H1 (cell line): ENCODE measurements at regions not wholly inside any gene's neighbourhood (a gene's known extent, or its start where the extent isn't known, plus 50 kb on each side); places are given as distances from the start of the nearest gene placed in this dataset.
"Not testable (repeated sequence)": the region's sequence is repeated elsewhere in the genome, so short reads cannot be mapped to it uniquely, and the experiment has no call there.

ENCODE experiments used
- ATF3 ChIP-seq: IDR thresholded peaks from 2 replicates; pipeline ENCODE4 v1.6.1; 2011; ENCODE audit warnings: low read depth, mild to moderate bottlenecking, low read length; ENCODE audit not compliant: insufficient read depth
- CEBPB ChIP-seq: IDR thresholded peaks from 2 replicates; pipeline ENCODE4 v1.6.1; 2012; ENCODE audit warnings: low read depth, low read length
- CHD2 ChIP-seq: IDR thresholded peaks from 2 replicates; pipeline ENCODE4 v1.6.1; 2012; ENCODE audit warnings: low read length, improper control_type of control experiment
- CTCF ChIP-seq, 3 experiments: IDR thresholded peaks; 1 replicate in 2 of 3; 2 replicates in 1 of 3; pipeline versions ENCODE4 v1.5.1 to v1.6.1; 2011; ENCODE audit warnings: low read length in 3 of 3, mild to moderate bottlenecking in 3 of 3, inconsistent platforms in 2 of 3, low read depth in 1 of 3, moderate library complexity in 1 of 3; ENCODE audit not compliant: insufficient read depth in 1 of 3; ENCODE audit errors: control extremely low read depth in 1 of 3
- EP300 ChIP-seq, 2 experiments: IDR thresholded peaks; 1 replicate in 1 of 2; 2 replicates in 1 of 2; pipeline ENCODE4 v1.6.1; 2011 to 2012; ENCODE audit warnings: low read depth in 2 of 2, low read length in 2 of 2, mild to moderate bottlenecking in 2 of 2, borderline replicate concordance in 1 of 2, inconsistent platforms in 1 of 2, moderate library complexity in 1 of 2
- EZH2 ChIP-seq: fragments of 200-600 bp; sonication (generic); IDR thresholded peaks from 2 replicates; pipeline ENCODE4 v1.7.1; 2012; ENCODE audit warnings: low read depth, mild to moderate bottlenecking, moderate library complexity, low read length, inconsistent platforms; ENCODE audit not compliant: severe bottlenecking
- GTF2F1 ChIP-seq: IDR thresholded peaks from 2 replicates; pipeline ENCODE4 v1.6.1; 2012; ENCODE audit warnings: low read depth, low read length, improper control_type of control experiment, borderline replicate concordance
- HDAC2 ChIP-seq, 2 experiments: fragments of 300-600 bp in 1 of 2; sonication (generic) in 1 of 2; IDR thresholded peaks; 2 replicates each; pipeline ENCODE4 v1.6.1; 2011 to 2012; ENCODE audit warnings: low read depth in 2 of 2, low read length in 2 of 2, mild to moderate bottlenecking in 2 of 2, moderate library complexity in 2 of 2, borderline replicate concordance in 1 of 2, inconsistent platforms in 1 of 2
- KDM1A ChIP-seq: fragments of 200-600, 300-600 bp; sonication (generic); IDR thresholded peaks from 2 replicates; pipeline ENCODE4 v1.7.1; 2016; ENCODE audit warnings: mild to moderate bottlenecking, low read length, borderline replicate concordance
- KDM5A ChIP-seq: fragments of 200-600 bp; IDR thresholded peaks from 2 replicates; pipeline ENCODE4 v1.7.1; 2012; ENCODE audit warnings: mild to moderate bottlenecking, low read length, inconsistent platforms, mixed read lengths
- POLR2A ChIP-seq, 2 experiments: IDR thresholded peaks; 1 replicate in 1 of 2; 2 replicates in 1 of 2; pipeline ENCODE4 v1.6.1; 2011; ENCODE audit warnings: low read depth in 2 of 2, low read length in 2 of 2, mild to moderate bottlenecking in 2 of 2; ENCODE audit errors: control extremely low read depth in 1 of 2
- SP2 ChIP-seq: IDR thresholded peaks from 2 replicates; pipeline ENCODE4 v1.6.1; 2012; ENCODE audit warnings: mild to moderate bottlenecking, low read length, inconsistent platforms
- TAF7 ChIP-seq: optimal IDR thresholded peaks from 2 replicates; pipeline ENCODE3; 2011; ENCODE audit warnings: low read depth, mild to moderate bottlenecking, inconsistent platforms, low read length, moderate library complexity, borderline replicate concordance

- not testable (repeated sequence) for TF ChIP-seq CTCF (IDR thresholded peaks at IDR 0.05; ENCODE audit: control extremely low read depth in 1 of 3, insufficient read depth in 1 of 3, low read depth in 1 of 3, low read length in 3 of 3); SP2; POLR2A (IDR thresholded peaks at IDR 0.05; ENCODE audit: control extremely low read depth in 1 of 2, low read depth in 2 of 2, low read length in 2 of 2); EZH2; EP300 (IDR thresholded peaks at IDR 0.05; ENCODE audit: borderline replicate concordance in 1 of 2, low read depth in 2 of 2, low read length in 2 of 2); KDM1A; TAF7; CEBPB; KDM5A; GTF2F1; HDAC2 (IDR thresholded peaks at IDR 0.05; ENCODE audit: borderline replicate concordance in 1 of 2, low read depth in 2 of 2, low read length in 2 of 2); CHD2; ATF3
Measured at GRCh38 chr4:4959344-4960074, 59.7 kb downstream of the CYTL1 start.
